GM12878 (cell line): ENCODE measurements at regions not wholly inside any gene's neighbourhood (a gene's known extent, or its start where the extent isn't known, plus 50 kb on each side); places are given as distances from the start of the nearest gene placed in this dataset.

Experiments
- ATAC-seq: fragments of 200-7000 bp; cut with Tn5 transposase; 3 replicates; pipeline ENCODE4 v1.9.1; 2020; ENCODE audit warnings: mild to moderate bottlenecking, moderate library complexity
- BruUV-seq: library from RNA; stranded (reverse); fragments of 400-500 nt; replicated peaks from 2 replicates; lab custom pipeline; 2021; lab: Mats Ljungman, UMichigan
- CTCF ChIA-PET: fragments of 300-600 bp; sonication (Branson Sonifier 250); formaldehyde crosslinking; extraction: SDS; loops from one replicate; lab custom pipeline; 2021; ENCODE audit warnings: inconsistent platforms; lab: Yijun Ruan, JAX
- POLR2A ChIA-PET: fragments of 350-600 bp; formaldehyde crosslinking; extraction: SDS; loops from one replicate; lab custom pipeline; 2021; ENCODE audit warnings: inconsistent platforms; lab: Charles Lee
- RAD21 ChIA-PET: fragments of 300-600 bp; sonication (Branson Sonifier 250); formaldehyde crosslinking; loops from one replicate; lab custom pipeline; 2023; ENCODE audit warnings: antibody characterized with exemption; ENCODE audit not compliant: unreplicated experiment; lab: Charles Lee
- SMC1A ChIA-PET: fragments of 300-600 bp; sonication (Branson Sonifier 250); formaldehyde crosslinking; loops from one replicate; lab custom pipeline; 2023; ENCODE audit not compliant: unreplicated experiment, uncharacterized antibody; lab: Charles Lee
- DNase-seq: peaks from one replicate; pipeline ENCODE4 v3.0.0-alpha.2; 2011; ENCODE audit warnings: low read depth, low spot score
- FAIRE-seq: peaks from 3 replicates; lab custom pipeline; 2011; peaks lifted over from hg19 to GRCh38; lab: Jason Lieb, UNC
- H2AFZ ChIP-seq: 2 replicates; pipeline ENCODE4 v1.6.0; 2011; ENCODE audit warnings: low read depth, low read length, control low read depth; ENCODE audit not compliant: control insufficient read depth
- H3K27ac ChIP-seq: 2 replicates; pipeline ENCODE4 v1.5.1; 2011; ENCODE audit warnings: control low read depth; ENCODE audit not compliant: control insufficient read depth, insufficient read depth
- H3K27me3 ChIP-seq, 2 experiments: replicated peaks in 1 of 2; 2 replicates each; pipeline versions ENCODE4 v1.6.0 to v1.6.1; 2011; ENCODE audit warnings: low read length in 1 of 2; ENCODE audit not compliant: control insufficient read depth in 2 of 2, insufficient read depth in 2 of 2
- H3K36me3 ChIP-seq, 2 experiments: 2 replicates each; pipeline ENCODE4 v1.5.1; 2011; ENCODE audit warnings: low read length in 1 of 2; ENCODE audit not compliant: control insufficient read depth in 2 of 2, insufficient read depth in 2 of 2
- H3K4me1 ChIP-seq: 2 replicates; pipeline ENCODE4 v1.6.1; 2011; ENCODE audit warnings: mild to moderate bottlenecking, low read length, moderate library complexity, mixed read lengths; ENCODE audit not compliant: control insufficient read depth, insufficient read depth
- H3K4me2 ChIP-seq: 2 replicates; pipeline ENCODE4 v1.6.0; 2011; ENCODE audit warnings: control low read depth; ENCODE audit not compliant: control insufficient read depth, insufficient read depth
- H3K4me3 ChIP-seq: fragments of 200-600 bp; sonication (generic); 2 replicates; pipeline ENCODE4 v1.5.1; 2016
- H3K79me2 ChIP-seq: 2 replicates; pipeline ENCODE4 v1.6.0; 2011; ENCODE audit warnings: low read length; ENCODE audit not compliant: control insufficient read depth, insufficient read depth
- H3K9ac ChIP-seq: 2 replicates; pipeline ENCODE4 v1.8.0; 2011; ENCODE audit warnings: low read length, control low read depth, mixed read lengths; ENCODE audit not compliant: control insufficient read depth, insufficient read depth
- H3K9me3 ChIP-seq: replicated peaks from 3 replicates; pipeline ENCODE4 v1.5.1; 2011; ENCODE audit warnings: mild to moderate bottlenecking, low read length; ENCODE audit not compliant: control insufficient read depth, insufficient read depth
- H4K20me1 ChIP-seq: 2 replicates; pipeline ENCODE4 v1.6.0; 2011; ENCODE audit not compliant: control insufficient read depth, insufficient read depth
- ASH2L ChIP-seq: fragments of 300-600, 200-600 bp; sonication (generic); IDR thresholded peaks from 2 replicates; pipeline ENCODE4 v1.6.1; 2017; ENCODE audit warnings: low read depth, mild to moderate bottlenecking, borderline replicate concordance
- MAX ChIP-seq: IDR thresholded peaks from 2 replicates; pipeline ENCODE4 v1.6.1; 2012; ENCODE audit warnings: low read depth, low read length, improper control_type of control experiment
- MTA3 ChIP-seq: IDR thresholded peaks from 2 replicates; pipeline ENCODE4 v1.6.1; 2012; ENCODE audit warnings: low read length, inconsistent platforms, borderline replicate concordance
- PML ChIP-seq: IDR thresholded peaks from 2 replicates; pipeline ENCODE4 v1.6.1; 2012; ENCODE audit warnings: low read length, inconsistent platforms
- SIX5 ChIP-seq: IDR thresholded peaks from 2 replicates; pipeline ENCODE4 v1.6.1; 2011; ENCODE audit warnings: mild to moderate bottlenecking, low read depth, low read length, moderate library complexity; ENCODE audit not compliant: severe bottlenecking
- SMC3 ChIP-seq: IDR thresholded peaks from 2 replicates; pipeline ENCODE4 v1.6.1; 2011; ENCODE audit warnings: low read length, improper control_type of control experiment, borderline replicate concordance
- STAT1 ChIP-seq: fragments of 450-650 bp; conservative IDR thresholded peaks from 2 replicates; pipeline ENCODE4 v1.6.1; 2014; ENCODE audit warnings: antibody characterized with exemption, mild to moderate bottlenecking
- TCF3 ChIP-seq: IDR thresholded peaks from 2 replicates; pipeline ENCODE4 v1.6.1; 2012; ENCODE audit warnings: low read depth, mild to moderate bottlenecking, low read length, borderline replicate concordance; ENCODE audit not compliant: insufficient read depth
- YY1 ChIP-seq: IDR thresholded peaks from 2 replicates; pipeline ENCODE4 v1.6.1; 2011; ENCODE audit warnings: low read depth, mild to moderate bottlenecking, low read length
- ZNF217 ChIP-seq: fragments of 450-650 bp; IDR thresholded peaks from 2 replicates; pipeline ENCODE4 v1.6.1; 2017; ENCODE audit warnings: antibody characterized with exemption, mild to moderate bottlenecking
- ZNF274 ChIP-seq: IDR thresholded peaks from one replicate; pipeline ENCODE4 v1.8.0; 2011; ENCODE audit not compliant: insufficient read length, insufficient read depth
- WGBS: methylation state at CpG from one replicate; pipeline ENCODE4 v1.1.6; 2016; ENCODE audit warnings: low lambda C conversion rate; ENCODE audit not compliant: insufficient replicate concordance, insufficient coverage; ENCODE audit errors: missing lambda C conversion rate; 5-methylcytosine and 5-hydroxymethylcytosine counted together
- in situ Hi-C: fragments of 300-500 bp; cut with MboI; formaldehyde crosslinking; loops from 9 replicates; pipeline ENCODE4 v1.14.3; 2018; ENCODE audit warnings: mixed read lengths
- intact Hi-C: fragments of 100-400 bp; cut with micrococcal nuclease; formaldehyde crosslinking; loops from one replicate; pipeline ENCODE4 v1.14.2; 2022; ENCODE audit not compliant: unreplicated experiment

- Histone ChIP-seq H3K9me3 (no peaks in the 10 kb centered on the region; the same call in 2 of the 3 replicates), H3K36me3 (no peaks in the 10 kb centered on the region), H2AFZ (no peak overlapping the region), H3K27ac (no peak overlapping the region), H3K4me3 (no peak overlapping the region)
- no TSS peak for BruUV-seq
- in situ Hi-C loops, result no loop called here
- ChIA-PET POLR2A (no interaction called here), SMC1A (no interaction called here), CTCF (no interaction called here)
- intact Hi-C loops, result no loop called here
- TF ChIP-seq TCF3, result no peak
- TF ChIP-seq ZNF217, result no peak
- TF ChIP-seq STAT1, result no peak
- TF ChIP-seq SIX5, result no peak
- TF ChIP-seq MTA3, result no peak
- no peak for TF ChIP-seq ASH2L
- TF ChIP-seq, all 136 proteins: peak for 0
- Histone ChIP-seq H3K27me3 (no peaks in the 10 kb centered on the region), H3K79me2 (no peaks in the 10 kb centered on the region), H4K20me1 (no peaks in the 10 kb centered on the region), H3K4me2 (no peak overlapping the region), H3K9ac (no peak overlapping the region), H3K4me1 (no peaks in the 10 kb centered on the region)
- ATAC-seq, result no peak
- RAD21 ChIA-PET, result no interaction called here
- no peak for DNase-seq
- WGBS, result 43% methylated on average over 21 of the region's 21 CpGs
- no peak for FAIRE-seq
Measured at GRCh38 chr14:104238424-104239184, 100.2 kb downstream of the KIF26A start.

GRCh38 chr14:104239185-104239775, 100.9 kb downstream of the KIF26A start:
- CTCF ChIA-PET, result no interaction called here
- TF ChIP-seq MAX (no peak), YY1 (no peak), PML (no peak), SMC3 (no peak), ZNF274 (no peak)
- TF ChIP-seq, all 136 proteins: peak for 0
- BruUV-seq, result no TSS peak
- ChIA-PET SMC1A (no interaction called here), POLR2A (no interaction called here), RAD21 (no interaction called here)
- ATAC-seq, result no peak
- in situ Hi-C loops (no loop called here), intact Hi-C loops (no loop called here)
- FAIRE-seq, result no peak
- no peaks in the 10 kb centered on the region for H3K79me2 ChIP-seq
- no peak overlapping the region for H3K27ac ChIP-seq
- H2AFZ ChIP-seq, result no peak overlapping the region
- H4K20me1 ChIP-seq, result no peaks in the 10 kb centered on the region
- no peak overlapping the region for H3K9ac ChIP-seq
- H3K27me3 ChIP-seq, result no peaks in the 10 kb centered on the region
- no peak overlapping the region for H3K4me3 ChIP-seq
- no peak overlapping the region for H3K4me2 ChIP-seq
- no peak for DNase-seq
- WGBS, result 30% methylated on average over 7 of the region's 8 CpGs
- H3K9me3 ChIP-seq, result no peaks in the 10 kb centered on the region; the same call in 2 of the 3 replicates
- no peaks in the 10 kb centered on the region for H3K36me3 ChIP-seq
- no peaks in the 10 kb centered on the region for H3K4me1 ChIP-seq
